DMS79 (cell line): ENCODE measurements at regions not wholly inside any gene's neighbourhood (a gene's known extent, or its start where the extent isn't known, plus 50 kb on each side); places are given as distances from the start of the nearest gene placed in this dataset.
"Not testable (repeated sequence)": the region's sequence is repeated elsewhere in the genome, so short reads cannot be mapped to it uniquely, and the experiment has no call there.

Source experiments
- DNase-seq: peaks from one replicate; lab custom pipeline; 2025; lab: John Stamatoyannopoulos, UW

- DNase-seq, result no peak
Observed at GRCh38 chr2:105691947-105692390, 52.7 kb upstream of the NCK2 start.

DNA sequence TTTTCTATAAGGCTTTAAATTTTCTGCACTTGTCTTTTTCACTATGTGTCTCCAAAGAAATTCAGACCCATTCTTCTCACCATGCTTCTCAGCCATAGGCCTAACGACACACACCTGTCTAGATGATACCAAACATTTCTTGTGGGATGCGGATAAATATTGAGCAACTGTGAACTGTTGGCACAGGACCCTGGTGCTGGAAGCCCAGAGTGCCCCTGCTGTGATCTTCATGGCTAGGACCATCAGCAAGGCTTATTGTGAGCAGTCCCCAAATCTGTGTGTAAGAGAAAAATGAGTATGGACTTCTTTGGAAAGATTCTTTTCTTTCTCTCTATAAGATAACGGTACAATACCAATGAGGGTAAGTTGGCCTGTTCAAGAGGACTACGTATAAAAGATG is 54.1 kb upstream of the NCK2 start:
- no peak for DNase-seq

DNA sequence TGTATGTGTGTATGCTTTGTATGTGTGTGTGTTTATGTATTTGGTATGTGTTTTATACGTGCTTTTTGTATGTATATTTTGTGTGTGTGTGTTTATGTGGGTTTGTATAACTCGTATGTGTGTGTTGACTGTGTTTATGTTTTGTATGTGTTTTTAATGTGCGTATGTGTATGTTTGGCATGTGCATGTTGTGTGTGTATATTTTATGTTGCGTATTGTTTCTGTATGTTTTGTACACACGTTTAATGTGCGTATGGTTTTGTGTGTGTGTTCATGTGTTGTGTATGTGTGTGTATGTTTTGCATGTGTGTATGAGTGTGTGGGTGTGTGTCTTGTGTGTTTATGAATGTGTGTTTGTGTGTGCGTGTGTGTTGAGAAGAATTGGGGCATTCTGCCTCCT is 55.2 kb upstream of the NCK2 start:
- DNase-seq, result no peak

GRCh38 chr2:105688946-105689345 is 55.8 kb upstream of the NCK2 start:
- no peak for DNase-seq

GRCh38 chr2:105686588-105686987 is 58.1 kb upstream of the NCK2 start:
- DNase-seq, result no peak

GRCh38 chr2:105683011-105683492 is 61.7 kb upstream of the NCK2 start:
- no peak for DNase-seq

DNA sequence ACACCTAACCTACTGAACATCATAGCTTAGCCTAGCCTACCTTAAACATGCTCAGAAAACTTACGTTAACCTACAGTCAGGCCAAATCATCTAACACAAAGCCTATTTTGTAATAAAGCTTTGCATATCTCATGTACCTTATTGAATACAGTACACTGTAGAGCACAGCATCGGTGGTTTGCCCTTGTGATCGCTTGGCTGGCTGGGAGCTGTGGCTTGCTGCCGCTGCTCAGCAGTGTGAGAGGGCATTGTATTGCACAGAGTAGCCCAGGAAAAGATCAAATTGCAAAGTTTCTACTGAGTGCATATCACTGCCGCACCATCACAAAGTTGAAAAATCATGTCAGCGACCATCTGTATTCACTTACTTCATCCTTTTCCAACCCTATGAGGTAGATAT is 62.3 kb upstream of the NCK2 start:
- no peak for DNase-seq

DNA sequence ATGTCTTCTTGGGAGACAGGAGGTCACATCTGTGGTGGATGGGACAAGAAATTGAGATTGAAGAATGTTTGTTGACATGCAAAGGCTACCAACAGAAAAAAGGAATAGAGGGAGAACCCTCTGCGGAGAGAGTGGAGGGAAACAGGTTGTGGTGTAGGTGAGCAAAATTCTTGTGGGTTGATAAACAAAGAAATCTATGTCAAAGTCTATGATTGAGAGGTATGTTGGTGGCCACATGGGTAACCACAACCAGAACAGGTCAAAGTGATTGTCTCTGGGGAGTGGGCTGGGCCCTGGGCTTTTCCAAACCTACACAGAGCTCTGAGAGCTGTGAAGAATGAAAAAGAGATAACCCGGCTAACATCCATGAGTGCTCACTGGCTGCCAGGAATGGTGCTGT is 62.8 kb upstream of the NCK2 start:
- DNase-seq, result no peak

GRCh38 chr2:105680357-105680756 is 64.4 kb upstream of the NCK2 start:
- no peak for DNase-seq

DNA sequence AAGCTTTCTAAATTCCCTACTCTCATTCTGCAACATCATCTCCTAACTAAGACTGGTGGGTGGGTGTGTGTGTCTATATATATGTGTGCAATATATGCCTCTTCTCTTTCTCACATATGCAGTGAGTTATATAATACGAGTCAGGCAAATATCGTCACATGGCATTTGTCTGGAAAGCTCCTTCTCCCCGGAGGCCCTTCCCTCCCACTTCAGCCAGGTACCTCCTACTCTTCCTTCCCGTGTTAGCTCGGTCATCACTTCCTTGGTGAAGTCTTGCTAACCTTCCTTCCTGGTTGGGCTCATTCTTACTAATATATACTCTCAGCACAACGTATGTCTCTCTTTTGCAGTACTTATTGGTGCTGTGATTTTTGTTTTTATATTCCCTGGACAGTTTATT is 66.4 kb upstream of the NCK2 start:
- DNase-seq, result no peak

GRCh38 chr2:105677901-105678300 is 66.8 kb upstream of the NCK2 start:
- DNase-seq, result no peak

DNA sequence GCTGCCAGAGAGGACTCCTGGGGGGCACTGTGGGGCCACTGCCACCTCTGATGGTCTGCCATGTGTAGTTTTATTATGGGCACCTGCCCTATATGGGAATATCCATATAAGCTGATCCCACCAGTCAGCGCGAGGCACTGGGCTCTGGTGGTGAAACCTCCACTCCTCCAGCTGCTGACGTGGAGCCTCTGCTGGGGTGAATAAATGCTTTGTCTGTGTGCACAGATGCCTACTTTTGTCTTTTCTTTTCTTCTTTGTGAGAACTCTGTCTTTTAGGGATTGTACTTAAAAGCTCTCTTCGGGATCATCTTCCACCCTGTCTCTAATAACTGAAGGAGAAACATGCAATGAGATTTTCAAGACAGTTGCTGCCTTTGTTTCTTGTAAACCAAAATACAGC is 68.9 kb upstream of the NCK2 start:
- no peak for DNase-seq

DNA sequence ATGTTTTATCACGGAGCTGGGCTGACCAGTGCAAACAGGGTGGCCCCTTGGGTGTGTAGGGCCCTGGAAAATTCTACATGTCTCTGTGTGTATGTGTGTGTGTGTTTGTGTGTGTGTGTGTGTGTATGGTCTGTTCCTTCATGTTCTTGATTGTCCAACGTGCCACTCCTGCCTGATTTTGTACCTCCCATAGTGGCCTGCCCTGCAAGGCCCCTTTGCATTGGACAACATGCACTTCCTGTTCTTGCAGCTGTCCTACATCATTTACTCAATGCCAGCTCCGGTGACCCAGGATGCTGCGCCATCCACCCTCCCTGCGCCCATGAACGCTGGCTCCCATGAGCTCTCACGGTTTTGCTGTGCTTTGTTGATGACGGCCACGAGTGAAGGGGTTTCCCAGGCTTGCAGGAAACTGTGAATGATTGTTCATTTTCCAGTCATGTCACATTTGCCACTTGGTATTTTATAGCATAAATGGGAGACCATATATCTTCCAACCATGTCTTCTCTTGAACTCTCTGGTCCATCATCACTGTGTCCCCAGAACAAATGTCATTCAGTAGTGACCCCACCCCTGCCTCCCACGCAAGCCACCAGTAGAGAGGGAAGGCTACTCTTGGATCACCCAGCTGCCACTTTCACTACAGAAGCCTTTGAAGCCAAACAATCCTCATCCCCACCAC is 69.7 kb upstream of the NCK2 start:
- DNase-seq, result no peak

DNA sequence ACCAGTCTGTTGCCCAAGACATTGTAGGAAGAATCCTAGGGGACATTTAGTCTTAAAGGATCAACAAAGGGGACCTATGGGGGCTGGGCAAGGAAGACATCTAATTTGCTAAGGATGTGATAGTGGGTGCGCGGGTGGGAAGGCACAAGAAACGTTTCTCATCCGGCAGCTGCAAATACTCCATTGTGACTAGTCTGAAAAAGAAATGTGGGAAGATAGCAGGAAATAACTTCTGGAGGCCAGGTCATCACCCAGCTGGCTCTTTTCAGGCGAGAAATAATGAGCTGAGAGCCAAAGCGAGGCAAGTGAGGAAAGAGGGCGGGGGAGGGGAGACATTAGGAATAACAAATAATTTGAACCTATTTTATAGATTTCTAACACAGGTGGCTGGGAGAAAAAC is 70.3 kb upstream of the NCK2 start:
- no peak for DNase-seq

DNA sequence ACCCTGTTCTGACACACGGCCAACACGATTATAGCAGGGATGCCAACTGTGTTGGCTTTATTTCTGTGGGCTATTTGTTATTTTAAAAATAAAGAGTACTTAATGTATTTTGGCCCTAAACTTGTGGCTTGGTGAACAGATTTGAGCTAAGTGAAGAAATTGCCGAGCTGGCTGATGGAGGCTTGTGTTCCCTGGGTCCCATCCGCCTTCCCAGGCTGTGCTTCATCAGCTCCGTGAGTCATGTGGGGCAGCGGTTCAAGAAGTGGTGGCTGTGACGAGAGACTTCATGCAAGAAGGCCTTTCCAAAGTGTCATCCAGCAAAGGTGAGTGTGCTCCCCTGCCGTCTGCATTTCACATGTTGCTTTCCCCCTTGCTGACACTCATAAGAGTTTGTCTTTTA is 73.6 kb upstream of the NCK2 start:
- no peak for DNase-seq

GRCh38 chr2:105669384-105669891 is 75.3 kb upstream of the NCK2 start:
- DNase-seq, result no peak

DNA sequence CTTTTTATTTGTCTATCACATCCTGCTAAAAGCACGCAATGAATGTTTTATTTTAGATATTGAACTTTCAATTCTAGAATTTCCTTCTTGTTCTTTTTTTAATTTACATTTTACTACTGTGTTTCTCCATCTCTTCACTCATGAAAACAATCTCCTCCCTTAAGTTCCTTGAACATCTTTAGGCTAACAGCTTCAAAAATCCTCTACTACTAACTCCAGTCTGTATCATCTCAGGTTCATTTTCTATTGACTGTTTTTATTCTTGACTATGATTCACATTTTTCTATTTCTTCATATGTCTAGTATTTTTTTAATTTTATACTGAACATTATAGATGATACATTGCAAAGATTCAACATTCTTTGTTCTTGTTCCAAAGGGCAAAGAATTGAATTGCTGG is 79.2 kb upstream of the NCK2 start:
- DNase-seq, result no peak

DNA sequence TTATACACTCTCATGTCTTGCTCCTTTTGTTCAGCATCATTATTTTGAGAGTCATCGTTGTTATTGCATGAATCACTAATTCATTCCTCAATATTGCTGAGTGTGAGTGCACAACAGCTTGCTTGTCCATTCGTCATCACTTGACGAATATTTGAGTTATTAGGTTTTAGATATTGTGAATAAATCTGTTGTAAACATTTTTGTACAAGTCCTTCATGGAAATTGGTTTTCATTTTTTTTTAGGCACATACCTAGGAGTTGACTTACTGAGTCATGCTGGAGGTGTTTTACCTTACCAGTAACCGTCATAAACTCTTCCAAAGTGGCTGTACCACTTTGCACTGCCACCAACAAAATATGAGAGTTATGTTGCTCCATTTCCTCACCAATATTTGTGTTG is 84.2 kb upstream of the NCK2 start:
- DNase-seq, result no peak

DNA sequence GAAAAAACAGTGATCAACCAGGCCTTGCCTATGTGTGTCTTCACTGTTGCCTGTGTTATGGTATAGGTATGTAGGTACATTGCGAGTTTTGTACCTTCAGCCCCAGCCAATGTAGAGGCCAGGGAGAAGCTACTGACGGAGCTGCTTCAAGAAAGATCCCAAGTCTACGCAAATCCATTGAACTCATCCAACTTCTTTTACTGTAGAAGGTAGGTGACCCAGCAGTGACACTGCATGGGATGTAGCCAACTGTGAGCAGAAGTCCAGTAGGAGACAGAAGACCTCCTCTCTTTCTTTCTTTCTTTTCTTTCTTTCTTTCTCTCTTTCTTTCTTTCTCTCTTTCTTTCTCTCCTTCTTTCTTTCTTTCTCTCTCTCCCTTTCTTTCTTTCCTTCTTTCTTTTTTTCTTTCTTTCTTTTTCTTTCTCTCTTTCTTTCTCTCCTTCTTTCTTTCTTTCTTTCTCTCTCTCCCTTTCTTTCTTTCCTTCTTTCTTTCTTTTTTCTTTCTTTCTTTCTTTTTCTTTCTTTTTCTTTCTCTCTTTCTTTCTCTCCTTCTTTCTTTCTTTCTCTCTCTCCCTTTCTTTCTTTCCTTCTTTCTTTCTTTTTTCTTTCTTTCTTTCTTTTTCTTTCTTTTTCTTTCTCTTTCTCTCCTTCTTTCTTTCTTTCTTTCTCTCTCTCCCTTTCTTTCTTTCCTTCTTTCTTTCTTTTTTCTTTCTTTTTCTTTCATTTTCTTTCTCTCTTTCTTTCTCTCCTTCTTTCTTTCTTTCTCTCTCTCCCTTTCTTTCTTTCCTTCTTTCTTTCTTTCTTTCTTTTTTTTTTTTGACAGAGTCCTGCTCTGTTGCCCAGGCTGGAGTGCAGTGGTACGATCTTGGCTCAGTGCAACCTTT is 88.7 kb upstream of the NCK2 start:
- DNase-seq, result not testable (repeated sequence)

GRCh38 chr2:105655244-105655643 is 89.5 kb upstream of the NCK2 start:
- no peak for DNase-seq

DNA sequence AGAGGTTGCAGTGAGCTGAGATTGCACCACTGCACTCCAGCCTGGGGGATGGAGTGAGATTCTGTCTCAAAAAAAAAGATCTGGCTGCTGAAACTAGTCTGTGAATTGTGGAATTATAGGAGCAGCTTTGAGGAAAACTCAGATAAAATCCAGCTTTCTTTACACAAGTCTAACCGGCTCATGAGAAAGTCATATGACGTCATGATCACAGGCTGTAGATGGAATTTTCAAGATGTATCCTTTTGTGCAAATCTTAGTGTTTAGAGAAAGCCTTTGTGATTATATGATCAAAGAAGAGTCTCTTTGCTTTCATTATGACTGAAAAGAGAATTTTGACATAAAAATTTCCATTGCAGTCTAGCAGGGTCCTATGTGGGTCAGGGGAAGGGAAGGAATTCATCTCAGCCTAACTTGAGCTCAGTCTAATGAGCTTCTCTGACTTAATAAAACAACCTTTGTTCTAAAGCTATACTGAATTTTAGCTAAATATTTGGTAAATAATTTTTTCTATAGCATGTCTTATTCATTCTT is 90.2 kb upstream of the NCK2 start:
- DNase-seq, result no peak

GRCh38 chr2:105653302-105653701 is 91.4 kb upstream of the NCK2 start:
- DNase-seq, result no peak
